Gastroesophageal sphincter (tissue), 3 donors: ENCODE measurements at regions not wholly inside any gene's neighbourhood (a gene's known extent, or its start where the extent isn't known, plus 50 kb on each side); places are given as distances from the start of the nearest gene placed in this dataset.

Source experiments
- CTCF ChIP-seq, 4 experiments: fragments of 200-600 bp in 2 of 4; fragments of 450-650 bp in 2 of 4; sonication (generic) in 1 of 4; IDR thresholded peaks; one replicate each; pipeline ENCODE4 v1.5.1; 2017 to 2019; ENCODE audit warnings: antibody characterized with exemption in 4 of 4, mild to moderate bottlenecking in 2 of 4, moderate library complexity in 2 of 4
- EP300 ChIP-seq: sonication (generic); formaldehyde crosslinking; IDR thresholded peaks from one replicate; pipeline ENCODE4 v1.6.1; 2017; ENCODE audit warnings: antibody characterized with exemption, mild to moderate bottlenecking
- POLR2A ChIP-seq, 2 donors: fragments of 450-650 bp; IDR thresholded peaks; one replicate each; pipeline ENCODE4 v1.6.1; 2017; ENCODE audit warnings: antibody characterized with exemption in 2 of 2, mild to moderate bottlenecking in 2 of 2, moderate library complexity in 1 of 2

DNA sequence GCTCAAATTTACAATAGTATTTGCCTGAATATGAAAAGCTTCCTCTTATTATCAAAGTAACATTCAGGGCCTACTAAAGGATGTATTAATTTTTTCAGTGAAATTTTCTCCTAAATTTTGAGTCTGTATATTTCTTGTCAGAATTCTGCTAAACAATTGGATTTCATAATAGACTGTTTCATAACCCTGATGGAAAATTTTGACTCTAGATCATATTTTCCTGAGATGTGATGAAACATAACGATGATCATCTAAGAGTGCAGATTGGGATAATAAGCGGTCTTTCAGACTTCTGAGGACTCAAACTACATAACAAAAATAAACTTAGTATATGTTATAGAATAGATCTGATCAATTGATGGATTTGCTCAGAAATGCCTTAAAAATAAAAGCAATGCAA is 574.5 kb upstream of the TBL1XR1 start:
- TF ChIP-seq EP300 = no peak
- TF ChIP-seq CTCF (IDR thresholded peaks at IDR 0.05) = no peak
- TF ChIP-seq POLR2A (IDR thresholded peaks at IDR 0.05) = no peak
